ENCODE measurements at regions not wholly inside any gene's neighbourhood (a gene's known extent, or its start where the extent isn't known, plus 50 kb on each side); places are given as distances from the start of the nearest gene placed in this dataset.
A peak's percentile ranks its signal among the peaks of the same experiment; 100 is the strongest.

- DNase-seq (ENCODE audit: low read depth) (no peak), FAIRE-seq (no peak)
- TF ChIP-seq CTCF (IDR thresholded peaks at IDR 0.05; ENCODE audit: insufficient read depth, low read length, severe bottlenecking) = no peak
- H3K27me3 ChIP-seq (ENCODE audit: control insufficient read depth, insufficient read depth, low read length) = no peaks in the 10 kb centered on the region
- H3K4me3 ChIP-seq (ENCODE audit: low read depth, low read length) = no peak overlapping the region
- no peaks in the 10 kb centered on the region for H3K36me3 ChIP-seq (ENCODE audit: control insufficient read depth, insufficient read depth, low read length)
These were observed 75.6 kb upstream of the EPB41L3 start for GRCh38 chr18:5619376-5619775.

- DNase-seq (ENCODE audit: low read depth) (no peak), FAIRE-seq (peak; percentile 23)
- no peaks in the 10 kb centered on the region for H3K27me3 ChIP-seq (ENCODE audit: control insufficient read depth, insufficient read depth, low read length)
These were observed 74.4 kb upstream of the EPB41L3 start for GRCh38 chr18:5618047-5618688.

GRCh38 chr18:5611221-5611620 is 67.4 kb upstream of the EPB41L3 start:
- H3K4me3 ChIP-seq (ENCODE audit: low read depth, low read length) = no peak overlapping the region
- H3K36me3 ChIP-seq (ENCODE audit: control insufficient read depth, insufficient read depth, low read length) = no peaks in the 10 kb centered on the region
- no peaks in the 10 kb centered on the region for H3K27me3 ChIP-seq (ENCODE audit: control insufficient read depth, insufficient read depth, low read length)
- no peak for TF ChIP-seq CTCF (IDR thresholded peaks at IDR 0.05; ENCODE audit: insufficient read depth, low read length, severe bottlenecking)
- DNase-seq (ENCODE audit: low read depth) = no peak
- no peak for FAIRE-seq

More at GRCh38 chr18:5618047-5618688, 74.4 kb upstream of the EPB41L3 start:
- Histone ChIP-seq H3K4me3 (ENCODE audit: low read depth, low read length) (no peak overlapping the region), H3K36me3 (ENCODE audit: control insufficient read depth, insufficient read depth, low read length) (no peaks in the 10 kb centered on the region)
- TF ChIP-seq CTCF (IDR thresholded peaks at IDR 0.05; ENCODE audit: insufficient read depth, low read length, severe bottlenecking) = no peak

- DNase-seq (ENCODE audit: low read depth) (no peak), FAIRE-seq (no peak)
- TF ChIP-seq CTCF (IDR thresholded peaks at IDR 0.05; ENCODE audit: insufficient read depth, low read length, severe bottlenecking) = no peak
- H3K4me3 ChIP-seq (ENCODE audit: low read depth, low read length) = no peak overlapping the region
- H3K36me3 ChIP-seq (ENCODE audit: control insufficient read depth, insufficient read depth, low read length) = no peaks in the 10 kb centered on the region
- no peaks in the 10 kb centered on the region for H3K27me3 ChIP-seq (ENCODE audit: control insufficient read depth, insufficient read depth, low read length)
These were observed 65.0 kb upstream of the EPB41L3 start for GRCh38 chr18:5608846-5609245.

GRCh38 chr18:5606951-5607350 is 63.2 kb upstream of the EPB41L3 start:
- FAIRE-seq (no peak), DNase-seq (ENCODE audit: low read depth) (no peak)
- no peak overlapping the region for H3K4me3 ChIP-seq (ENCODE audit: low read depth, low read length)
- H3K36me3 ChIP-seq (ENCODE audit: control insufficient read depth, insufficient read depth, low read length) = no peaks in the 10 kb centered on the region
- TF ChIP-seq CTCF (IDR thresholded peaks at IDR 0.05; ENCODE audit: insufficient read depth, low read length, severe bottlenecking) = no peak
- no peaks in the 10 kb centered on the region for H3K27me3 ChIP-seq (ENCODE audit: control insufficient read depth, insufficient read depth, low read length)

DNA sequence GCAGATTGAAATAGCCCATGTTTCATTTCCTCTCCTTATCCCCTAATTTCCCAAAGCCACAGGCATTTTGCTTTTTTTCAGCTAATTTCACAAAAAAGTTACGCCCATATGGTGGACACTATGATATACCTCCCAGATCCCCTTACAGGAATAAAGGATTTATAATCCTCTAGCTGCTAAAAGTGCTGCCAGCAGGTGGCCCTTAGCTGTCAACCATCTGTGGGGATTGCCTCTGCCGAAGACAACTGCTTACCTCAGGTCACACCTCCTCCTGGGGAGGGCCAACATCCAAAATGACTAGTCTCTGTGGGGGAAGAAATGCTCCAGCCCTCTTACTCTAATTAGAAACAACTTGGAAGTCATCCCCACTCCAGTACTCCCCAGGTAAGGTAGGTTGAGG is 61.0 kb upstream of the EPB41L3 start:
- no peaks in the 10 kb centered on the region for H3K36me3 ChIP-seq (ENCODE audit: control insufficient read depth, insufficient read depth, low read length)
- no peak for TF ChIP-seq CTCF (IDR thresholded peaks at IDR 0.05; ENCODE audit: insufficient read depth, low read length, severe bottlenecking)
- FAIRE-seq (no peak), DNase-seq (ENCODE audit: low read depth) (no peak)
- H3K4me3 ChIP-seq (ENCODE audit: low read depth, low read length) = no peak overlapping the region
- no peaks in the 10 kb centered on the region for H3K27me3 ChIP-seq (ENCODE audit: control insufficient read depth, insufficient read depth, low read length)
